ENCODE measurements at regions not wholly inside any gene's neighbourhood (a gene's known extent, or its start where the extent isn't known, plus 50 kb on each side); places are given as distances from the start of the nearest gene placed in this dataset.

- TF ChIP-seq POLR2AphosphoS5 (IDR thresholded peaks at IDR 0.05) (no peak), POLR2A (IDR thresholded peaks at IDR 0.05) (no peak)
Observed at GRCh38 chr3:22371607-22372291, 620.7 kb upstream of the ZNF385D start.

All from gastroesophageal sphincter (tissue), 2 donors.